HG02588 (cell line): ENCODE measurements at regions not wholly inside any gene's neighbourhood (a gene's known extent, or its start where the extent isn't known, plus 50 kb on each side); places are given as distances from the start of the nearest gene placed in this dataset.
"Not testable (repeated sequence)": the region's sequence is repeated elsewhere in the genome, so short reads cannot be mapped to it uniquely, and the experiment has no call there.

ENCODE experiments used
- ATAC-seq: cut with Tn5 transposase; IDR thresholded peaks from one replicate; pipeline ENCODE4 v1.9.1; 2021; ENCODE audit warnings: mild to moderate bottlenecking, moderate library complexity; ENCODE audit not compliant: unreplicated experiment

GRCh38 chr7:114364151-114364550 is 50.5 kb upstream of the FOXP2 start:
- no peak for ATAC-seq

- ATAC-seq, result no peak
Measured at GRCh38 chr7:114363292-114363691, 51.3 kb upstream of the FOXP2 start.

GRCh38 chr7:114358911-114359310 is 55.7 kb upstream of the FOXP2 start:
- ATAC-seq, result no peak

- ATAC-seq, result no peak
Measured at GRCh38 chr7:114356133-114356532, 58.5 kb upstream of the FOXP2 start.

- no peak for ATAC-seq
Measured at GRCh38 chr7:114354306-114354705, 60.3 kb upstream of the FOXP2 start.

- ATAC-seq, result no peak
Measured at GRCh38 chr7:114345494-114345893, 69.1 kb upstream of the FOXP2 start.

GRCh38 chr7:114343949-114344708 is 70.5 kb upstream of the FOXP2 start:
- ATAC-seq, result no peak

- no peak for ATAC-seq
Measured at GRCh38 chr7:114342431-114343179, 72.0 kb upstream of the FOXP2 start.

GRCh38 chr7:114341648-114342047 is 73.0 kb upstream of the FOXP2 start:
- ATAC-seq, result no peak

- no peak for ATAC-seq
Measured at GRCh38 chr7:114334989-114335388, 79.6 kb upstream of the FOXP2 start.

- not testable (repeated sequence) for ATAC-seq
Measured at GRCh38 chr7:114329458-114329857, 85.2 kb upstream of the FOXP2 start.

GRCh38 chr7:114317450-114318098 is 97.0 kb upstream of the FOXP2 start:
- no peak for ATAC-seq

- ATAC-seq, result no peak
Measured at GRCh38 chr7:114312649-114313048, 102.0 kb upstream of the FOXP2 start.

- no peak for ATAC-seq
Measured at GRCh38 chr7:114310345-114311110, 104.1 kb upstream of the FOXP2 start.

- no peak for ATAC-seq
Measured at GRCh38 chr7:114309729-114310128, 104.9 kb upstream of the FOXP2 start.

- no peak for ATAC-seq
Measured at GRCh38 chr7:114303301-114303700, 111.3 kb upstream of the FOXP2 start.

- ATAC-seq, result no peak
Measured at GRCh38 chr7:114302858-114303257, 111.8 kb upstream of the FOXP2 start.

GRCh38 chr7:114298011-114298410 is 116.6 kb upstream of the FOXP2 start:
- ATAC-seq, result no peak

- no peak for ATAC-seq
Measured at GRCh38 chr7:114297121-114297520, 117.5 kb upstream of the FOXP2 start.

GRCh38 chr7:114295522-114295921 is 119.1 kb upstream of the FOXP2 start:
- ATAC-seq, result no peak

GRCh38 chr7:114294036-114294435 is 120.6 kb upstream of the FOXP2 start:
- no peak for ATAC-seq
